ENCODE measurements at regions not wholly inside any gene's neighbourhood (a gene's known extent, or its start where the extent isn't known, plus 50 kb on each side); places are given as distances from the start of the nearest gene placed in this dataset.

DNA sequence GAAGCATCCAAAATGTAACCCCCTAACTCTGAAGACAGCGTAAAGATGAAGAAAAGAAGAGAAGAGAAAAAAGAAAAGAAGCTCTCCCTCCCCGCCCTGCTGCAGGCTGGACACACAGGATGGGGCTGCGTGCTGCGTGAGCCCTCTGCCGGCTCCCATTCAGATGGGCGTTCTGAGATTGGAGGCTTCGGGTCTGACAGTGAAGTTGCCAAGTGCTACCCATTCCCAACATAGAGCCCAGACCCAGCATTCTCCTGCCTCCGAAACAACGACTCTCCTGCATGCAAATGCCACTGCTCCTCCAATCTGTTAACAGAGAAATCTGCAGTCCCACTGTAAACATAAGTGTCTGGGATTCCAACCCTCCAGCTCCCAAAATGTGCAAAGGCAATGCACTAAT is 234.9 kb downstream of the BCL11A start:
- DNase-seq: no peak

DNA sequence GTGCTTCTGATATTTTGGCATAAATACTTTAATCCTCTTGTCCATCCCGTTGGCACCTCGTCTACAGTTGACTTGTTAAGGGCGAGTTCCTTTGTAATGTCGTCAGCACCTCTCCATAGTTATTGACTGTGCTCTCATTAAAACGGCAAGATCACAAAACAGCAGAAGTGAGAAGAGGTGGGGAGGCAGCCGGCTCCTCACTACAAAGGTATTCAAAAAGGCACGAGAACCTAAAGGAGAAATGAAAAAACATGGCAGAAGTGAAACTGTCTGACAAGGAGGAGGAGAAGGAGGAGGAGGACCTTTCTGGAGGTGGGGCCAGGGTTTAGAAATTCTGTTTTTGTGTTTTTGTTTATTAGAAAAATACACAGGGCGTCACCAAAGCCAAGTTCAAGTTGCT is 235.6 kb downstream of the BCL11A start:
- peak; percentile 37 for DNase-seq

DNA sequence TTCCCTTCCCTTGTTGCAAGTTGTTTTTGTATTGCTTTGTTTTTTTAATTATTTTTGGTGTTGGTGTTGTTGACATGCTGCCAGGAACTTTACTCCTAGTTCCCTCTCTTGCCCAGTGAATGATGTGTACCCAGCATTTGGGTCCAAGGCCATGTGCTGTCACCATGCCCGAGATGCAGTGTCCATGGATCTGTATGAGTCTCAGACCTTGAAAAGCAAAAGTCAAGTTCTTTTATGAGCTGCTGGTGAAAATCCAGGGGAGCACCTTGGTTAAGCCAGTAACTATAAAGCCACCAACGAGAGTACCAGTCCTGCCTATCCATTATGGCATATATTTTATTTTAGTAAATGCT is 236.4 kb downstream of the BCL11A start:
- no peak for DNase-seq

DNA sequence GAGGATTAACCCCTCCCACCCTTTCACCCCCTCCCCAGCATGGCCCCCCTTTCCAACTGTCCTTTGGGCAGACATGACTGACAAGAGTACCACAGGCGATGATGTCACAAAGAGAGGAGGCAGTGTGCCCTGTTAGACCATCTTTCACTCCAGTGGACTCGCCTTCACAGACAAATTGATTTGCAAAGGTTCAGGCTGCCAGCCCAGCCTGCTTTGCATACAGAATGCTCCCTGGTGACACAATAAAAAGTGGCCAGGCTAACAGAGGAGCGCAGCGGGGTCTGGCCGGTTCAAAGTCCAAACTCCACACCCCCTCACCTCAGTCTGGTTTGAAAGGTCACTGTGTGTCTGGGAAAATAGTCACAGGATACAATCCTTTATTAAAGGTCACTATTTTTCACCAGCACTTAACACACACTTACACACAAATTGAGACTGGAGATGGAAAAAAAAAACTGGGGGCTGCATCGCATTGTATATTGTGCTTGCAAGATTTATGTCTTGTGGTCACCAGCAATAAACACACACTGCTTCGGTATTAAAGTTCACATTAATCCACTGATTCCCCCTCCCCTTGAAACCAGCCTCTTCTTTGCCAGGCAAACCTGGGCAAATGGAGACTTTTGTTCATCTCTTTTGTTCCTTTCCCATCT is 236.9 kb downstream of the BCL11A start:
- DNase-seq: no peak

GRCh38 chr2:60313470-60314172 is 239.8 kb downstream of the BCL11A start:
- no peak for DNase-seq

DNA sequence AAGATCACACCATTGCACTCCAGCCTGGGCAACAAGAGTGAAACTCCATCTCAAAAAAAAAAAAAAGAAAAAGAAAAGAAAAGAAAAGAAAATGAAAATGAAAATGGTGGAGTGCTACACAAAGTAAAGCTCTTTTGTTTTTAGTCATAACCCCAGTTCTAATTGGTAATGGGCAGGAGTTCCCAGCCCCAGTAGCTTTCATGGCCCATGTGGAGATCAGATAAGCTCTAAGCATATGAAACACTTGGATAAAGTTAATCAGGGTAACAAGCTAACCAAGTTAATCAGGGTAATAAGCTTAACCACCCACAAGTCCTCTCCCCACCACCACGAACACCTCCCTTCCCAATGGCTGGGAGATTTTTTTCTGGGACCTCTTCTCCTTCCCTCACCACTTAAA is 240.8 kb downstream of the BCL11A start:
- no peak for DNase-seq

- no peak for DNase-seq
Observed at GRCh38 chr2:60311524-60311923, 241.9 kb downstream of the BCL11A start.

- no peak for DNase-seq
Observed at GRCh38 chr2:60309941-60310660, 243.4 kb downstream of the BCL11A start.

DNA sequence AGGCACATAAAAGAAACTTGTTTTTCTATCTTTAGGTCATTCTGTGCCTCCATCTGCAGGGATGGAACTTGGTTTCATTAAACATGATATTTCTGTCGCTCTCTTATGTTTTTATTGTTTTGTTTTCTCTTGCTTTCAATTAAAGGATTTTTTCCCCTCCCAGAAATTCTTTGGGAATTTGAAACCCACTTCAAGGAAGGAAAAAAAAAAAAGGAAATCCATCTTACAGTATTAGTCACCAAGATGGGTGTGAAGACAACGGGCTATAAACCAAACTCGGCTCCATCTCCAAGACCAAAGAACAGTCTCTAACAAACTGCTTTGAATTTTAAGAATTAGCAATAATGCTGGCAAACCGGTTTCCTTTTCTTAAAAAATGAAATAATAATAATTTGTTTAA is 244.1 kb downstream of the BCL11A start:
- DNase-seq: no peak

DNA sequence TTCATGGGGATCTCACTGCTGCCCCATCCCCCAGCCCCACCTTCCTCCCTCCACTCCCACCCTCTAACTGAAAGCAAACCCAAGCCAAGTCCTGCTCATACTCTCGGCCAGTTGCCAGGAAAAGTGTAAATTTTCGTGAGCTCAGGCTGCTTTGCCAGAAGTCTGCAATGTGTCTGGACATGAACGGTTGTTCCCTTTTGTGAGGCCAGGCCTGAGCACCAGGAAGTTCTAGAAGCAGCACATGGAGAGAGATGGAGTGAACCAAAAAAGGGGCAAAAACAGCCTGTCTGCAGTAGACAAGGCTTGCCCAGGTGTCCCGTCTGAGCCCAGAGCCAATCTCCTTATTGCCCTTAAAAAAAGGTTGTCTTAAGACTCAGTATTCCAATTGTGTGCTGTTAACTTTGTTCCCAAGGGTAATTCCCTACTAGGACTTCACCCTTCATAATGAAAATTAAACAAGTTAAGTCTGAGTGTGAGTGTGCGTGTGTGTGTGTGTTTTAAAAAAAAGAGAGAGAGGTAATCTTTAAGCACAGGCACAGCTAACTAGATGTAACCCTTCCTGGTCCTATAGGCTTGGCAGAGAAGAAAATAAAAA is 247.1 kb downstream of the BCL11A start:
- no peak for DNase-seq

GRCh38 chr2:60303680-60304079 is 249.8 kb downstream of the BCL11A start:
- DNase-seq: no peak

GRCh38 chr2:60302377-60303126 is 250.9 kb downstream of the BCL11A start:
- DNase-seq: no peak

DNA sequence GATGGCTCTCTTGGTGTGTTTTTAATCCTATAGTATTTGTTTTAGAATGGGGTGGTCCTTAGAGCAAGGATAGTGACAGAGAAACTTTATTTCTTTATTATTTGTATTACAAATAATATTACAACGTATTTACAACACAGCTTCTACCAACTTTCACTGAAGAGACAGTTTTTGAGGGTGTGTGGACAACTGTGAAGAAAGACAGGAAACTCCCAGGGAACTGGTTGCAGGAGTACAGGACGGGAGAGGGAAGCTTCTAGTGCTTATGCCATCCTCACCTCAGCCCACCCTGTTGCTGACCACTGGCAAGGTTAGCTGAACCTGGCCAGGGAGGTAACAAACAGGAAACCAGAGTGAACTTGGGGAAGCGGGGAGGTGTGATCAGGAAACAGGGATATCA is 251.7 kb downstream of the BCL11A start:
- no peak for DNase-seq

DNA sequence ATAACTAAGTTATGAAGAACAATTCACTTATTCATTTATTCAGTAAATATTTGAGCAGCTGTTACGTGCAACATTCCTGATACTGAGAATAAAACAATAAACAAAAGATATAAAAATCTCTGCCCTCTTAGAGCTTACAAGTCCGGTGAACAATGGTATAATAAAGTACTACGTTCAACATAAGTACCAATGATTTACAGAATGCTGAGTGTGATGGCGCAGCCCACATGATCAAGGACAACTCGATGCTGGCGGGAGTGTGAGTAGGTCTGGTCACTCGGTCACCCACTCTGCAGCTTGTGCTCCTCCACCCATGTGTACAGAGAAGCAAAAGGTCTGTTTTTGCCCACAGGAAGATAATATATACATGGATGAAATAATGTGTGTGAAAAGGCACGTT is 254.3 kb downstream of the BCL11A start:
- no peak for DNase-seq

DNA sequence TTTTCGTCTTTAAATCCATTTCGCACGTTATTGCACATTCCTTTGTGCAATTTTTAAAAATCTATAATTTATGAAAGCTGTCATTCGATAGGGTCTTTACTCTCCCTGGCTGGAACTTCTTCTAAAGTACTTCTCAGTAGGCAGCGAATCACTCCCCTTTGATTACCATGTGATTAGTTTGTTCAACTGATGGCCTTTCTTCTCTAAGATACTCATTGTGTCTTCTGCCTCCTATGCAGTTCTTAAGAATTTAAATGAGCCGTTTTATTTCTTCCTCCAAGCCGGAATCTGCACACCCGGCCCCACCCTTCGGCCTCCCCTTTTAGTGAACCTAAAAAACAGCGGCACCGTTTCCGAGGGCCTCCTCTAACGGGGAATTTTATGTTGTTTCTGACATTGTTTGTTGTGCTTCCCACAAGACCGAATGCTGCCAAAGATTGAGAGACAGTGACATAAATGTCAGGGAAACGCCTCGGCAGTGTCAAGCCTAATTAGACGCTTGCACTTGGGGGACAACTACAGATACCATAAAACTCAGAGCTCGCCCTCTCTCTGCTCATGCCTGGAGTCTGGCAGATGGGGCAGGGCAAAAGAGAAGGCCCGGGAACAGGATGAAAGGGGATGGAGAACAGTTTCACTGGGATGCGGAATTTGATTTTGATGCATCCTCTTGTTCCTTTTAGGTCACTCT is 255.3 kb downstream of the BCL11A start:
- DNase-seq: no peak

- DNase-seq: no peak
Observed at GRCh38 chr2:60297296-60298005, 256.0 kb downstream of the BCL11A start.

GRCh38 chr2:60296219-60296955 is 257.1 kb downstream of the BCL11A start:
- no peak for DNase-seq

DNA sequence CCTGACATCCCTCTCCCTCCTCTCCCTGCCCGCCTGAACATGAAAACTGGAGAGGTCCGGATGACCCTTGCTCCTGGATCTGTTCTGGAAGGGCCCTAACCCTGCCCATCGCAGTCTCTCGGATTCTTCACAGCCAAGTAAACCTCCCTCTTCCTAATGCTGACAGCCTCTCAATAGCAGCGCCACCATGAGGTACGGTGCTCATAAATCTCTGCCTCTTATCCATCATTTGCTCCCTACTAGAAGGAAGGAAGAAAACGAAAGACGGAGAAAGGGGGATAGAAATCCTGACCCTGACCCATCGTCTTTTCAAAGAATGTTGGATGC is 257.9 kb downstream of the BCL11A start:
- DNase-seq: no peak

- no peak for DNase-seq
Observed at GRCh38 chr2:60294901-60295635, 258.4 kb downstream of the BCL11A start.

- no peak for DNase-seq
Observed at GRCh38 chr2:60292242-60292641, 261.2 kb downstream of the BCL11A start.

- DNase-seq: no peak
Observed at GRCh38 chr2:60290509-60290908, 262.9 kb downstream of the BCL11A start.

All from CD4-positive, alpha-beta T cell treated with Interleukin-15 for 1 hour (primary cell).